GM23338 (cell line): ENCODE measurements at regions not wholly inside any gene's neighbourhood (a gene's known extent, or its start where the extent isn't known, plus 50 kb on each side); places are given as distances from the start of the nearest gene placed in this dataset.

Experiments used
- EZH2 ChIP-seq: fragments of 200-600 bp; sonication (generic); IDR thresholded peaks from one replicate; pipeline ENCODE4 v1.8.0; 2017; ENCODE audit warnings: antibody characterized with exemption, mild to moderate bottlenecking, low read depth; ENCODE audit not compliant: unreplicated experiment
- EZH2phosphoT487 ChIP-seq: fragments of 200-600 bp; sonication (generic); IDR thresholded peaks from one replicate; pipeline ENCODE4 v1.8.1; 2018; ENCODE audit warnings: antibody characterized with exemption; ENCODE audit not compliant: unreplicated experiment
- POLR2AphosphoS5 ChIP-seq: IDR thresholded peaks from 2 replicates; pipeline ENCODE4 v1.6.1; 2016; ENCODE audit warnings: antibody characterized with exemption, low read depth
- TF ChIP-seq, protein P1 (sequence below), 2 experiments: fragments of 200-600 bp in 1 of 2; sonication (generic) in 1 of 2; conservative IDR thresholded peaks; 2 replicates each; pipeline versions ENCODE4 v1.5.1 to v1.6.1; 2016 to 2017; ENCODE audit warnings: antibody characterized with exemption in 2 of 2, low read depth in 2 of 2, mild to moderate bottlenecking in 2 of 2, moderate library complexity in 1 of 2

- TF ChIP-seq, protein P1, sequence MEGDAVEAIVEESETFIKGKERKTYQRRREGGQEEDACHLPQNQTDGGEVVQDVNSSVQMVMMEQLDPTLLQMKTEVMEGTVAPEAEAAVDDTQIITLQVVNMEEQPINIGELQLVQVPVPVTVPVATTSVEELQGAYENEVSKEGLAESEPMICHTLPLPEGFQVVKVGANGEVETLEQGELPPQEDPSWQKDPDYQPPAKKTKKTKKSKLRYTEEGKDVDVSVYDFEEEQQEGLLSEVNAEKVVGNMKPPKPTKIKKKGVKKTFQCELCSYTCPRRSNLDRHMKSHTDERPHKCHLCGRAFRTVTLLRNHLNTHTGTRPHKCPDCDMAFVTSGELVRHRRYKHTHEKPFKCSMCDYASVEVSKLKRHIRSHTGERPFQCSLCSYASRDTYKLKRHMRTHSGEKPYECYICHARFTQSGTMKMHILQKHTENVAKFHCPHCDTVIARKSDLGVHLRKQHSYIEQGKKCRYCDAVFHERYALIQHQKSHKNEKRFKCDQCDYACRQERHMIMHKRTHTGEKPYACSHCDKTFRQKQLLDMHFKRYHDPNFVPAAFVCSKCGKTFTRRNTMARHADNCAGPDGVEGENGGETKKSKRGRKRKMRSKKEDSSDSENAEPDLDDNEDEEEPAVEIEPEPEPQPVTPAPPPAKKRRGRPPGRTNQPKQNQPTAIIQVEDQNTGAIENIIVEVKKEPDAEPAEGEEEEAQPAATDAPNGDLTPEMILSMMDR (conservative IDR thresholded peaks at IDR 0.05; ENCODE audit: low read depth in 2 of 2), result no peak
- no peak for TF ChIP-seq EZH2phosphoT487
- TF ChIP-seq POLR2AphosphoS5, result no peak
- no peak for TF ChIP-seq EZH2
Measured at GRCh38 chr17:69672924-69673323, 258.4 kb downstream of the MAP2K6 start.
